ENCODE measurements at regions not wholly inside any gene's neighbourhood (a gene's known extent, or its start where the extent isn't known, plus 50 kb on each side); places are given as distances from the start of the nearest gene placed in this dataset.
"Not testable (repeated sequence)": the region's sequence is repeated elsewhere in the genome, so short reads cannot be mapped to it uniquely, and the experiment has no call there.

GRCh38 chr13:110984798-110985197 is 69.9 kb upstream of the ANKRD10 start:
- DNase-seq (no peak), ATAC-seq (ENCODE audit: low read depth) (no peak)
- no peak for TF ChIP-seq CTCF (IDR thresholded peaks at IDR 0.05)
- Mint-ChIP-seq H3K27me3 (peaks cover 33% of the 10 kb centered on the region), H3K36me3 (ENCODE audit: low read depth) (no peaks in the 10 kb centered on the region), H3K27ac (no peak overlapping the region), H3K4me3 (no peak overlapping the region), H3K9me3 (no peaks in the 10 kb centered on the region), H3K4me1 (no peaks in the 10 kb centered on the region)
- POLR2A ChIA-PET = no interaction called here
- CTCF ChIA-PET = no interaction called here
- intact Hi-C loops (cut with micrococcal nuclease) = no loop called here

GRCh38 chr13:110984381-110984780 is 69.5 kb upstream of the ANKRD10 start:
- ChIA-PET POLR2A (no interaction called here), CTCF (no interaction called here)
- no peak for TF ChIP-seq CTCF (IDR thresholded peaks at IDR 0.05)
- H3K9me3 Mint-ChIP-seq = peaks cover 2% of the 10 kb centered on the region
- no peak overlapping the region for H3K4me3 Mint-ChIP-seq
- peaks cover 33% of the 10 kb centered on the region for H3K27me3 Mint-ChIP-seq
- intact Hi-C loops (cut with micrococcal nuclease) = no loop called here
- no peaks in the 10 kb centered on the region for H3K36me3 Mint-ChIP-seq (ENCODE audit: low read depth)
- no peak overlapping the region for H3K27ac Mint-ChIP-seq
- DNase-seq = no peak
- no peaks in the 10 kb centered on the region for H3K4me1 Mint-ChIP-seq
- ATAC-seq (ENCODE audit: low read depth) = no peak

GRCh38 chr13:110983241-110983640 is 68.4 kb upstream of the ANKRD10 start:
- ChIA-PET POLR2A (no interaction called here), CTCF (no interaction called here)
- H3K27me3 Mint-ChIP-seq = peaks cover 32% of the 10 kb centered on the region
- intact Hi-C loops (cut with micrococcal nuclease) = no loop called here
- ATAC-seq (ENCODE audit: low read depth) (no peak), DNase-seq (no peak)
- no peaks in the 10 kb centered on the region for H3K4me1 Mint-ChIP-seq
- no peak overlapping the region for H3K27ac Mint-ChIP-seq
- H3K9me3 Mint-ChIP-seq = peaks cover 7% of the 10 kb centered on the region
- no peaks in the 10 kb centered on the region for H3K36me3 Mint-ChIP-seq (ENCODE audit: low read depth)
- H3K4me3 Mint-ChIP-seq = no peak overlapping the region
- no peak for TF ChIP-seq CTCF (IDR thresholded peaks at IDR 0.05)

DNA sequence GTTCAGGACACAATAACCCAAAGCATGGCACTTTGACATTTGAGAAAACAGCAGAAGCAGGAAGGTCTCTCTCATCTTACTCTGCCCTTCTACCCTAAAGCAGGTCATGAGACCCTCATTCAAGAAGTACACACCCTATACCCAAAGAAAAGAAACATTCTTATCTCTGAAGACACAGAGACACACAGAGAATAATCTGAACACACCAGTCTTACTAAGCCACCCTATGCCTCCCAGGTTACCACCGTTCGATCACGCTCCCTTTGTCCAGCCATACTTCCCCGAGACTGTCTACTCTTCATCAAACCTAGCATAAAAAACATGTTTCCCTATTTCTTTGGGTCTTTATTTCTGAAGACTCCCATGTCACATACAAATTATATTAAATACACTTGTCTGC is 66.5 kb upstream of the ANKRD10 start:
- DNase-seq (no peak), ATAC-seq (ENCODE audit: low read depth) (no peak)
- Mint-ChIP-seq H3K4me1 (no peaks in the 10 kb centered on the region), H3K27ac (no peak overlapping the region), H3K27me3 (peaks cover 26% of the 10 kb centered on the region), H3K9me3 (peaks cover 7% of the 10 kb centered on the region), H3K36me3 (ENCODE audit: low read depth) (no peaks in the 10 kb centered on the region), H3K4me3 (no peak overlapping the region)
- ChIA-PET POLR2A (no interaction called here), CTCF (no interaction called here)
- no peak for TF ChIP-seq CTCF (IDR thresholded peaks at IDR 0.05)
- intact Hi-C loops (cut with micrococcal nuclease) = no loop called here

DNA sequence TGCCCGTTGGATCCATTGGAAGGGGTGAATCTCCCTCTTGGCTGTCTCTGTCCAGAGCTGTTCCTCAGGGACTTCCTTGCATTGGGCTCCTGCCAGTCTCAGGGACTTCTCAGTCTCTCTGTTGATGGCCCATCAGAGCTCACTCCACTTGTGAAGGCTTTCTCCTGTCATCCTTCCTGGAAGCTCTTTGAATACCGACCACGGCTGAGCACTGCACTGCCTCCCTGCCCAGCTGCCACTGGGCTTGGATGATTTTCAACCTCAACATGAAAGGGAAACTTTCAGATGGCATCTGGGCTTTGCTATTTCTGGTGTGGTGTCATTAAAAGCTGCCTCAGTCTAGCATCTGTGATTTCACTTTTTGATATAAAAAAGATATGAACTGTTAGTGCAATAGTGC is 66.1 kb upstream of the ANKRD10 start:
- H3K27ac Mint-ChIP-seq = no peak overlapping the region
- no peak for TF ChIP-seq CTCF (IDR thresholded peaks at IDR 0.05)
- ATAC-seq (ENCODE audit: low read depth) (no peak), DNase-seq (no peak)
- CTCF ChIA-PET = no interaction called here
- no peaks in the 10 kb centered on the region for H3K4me1 Mint-ChIP-seq
- H3K4me3 Mint-ChIP-seq = no peak overlapping the region
- intact Hi-C loops (cut with micrococcal nuclease) = no loop called here
- H3K36me3 Mint-ChIP-seq (ENCODE audit: low read depth) = no peaks in the 10 kb centered on the region
- peaks cover 24% of the 10 kb centered on the region for H3K27me3 Mint-ChIP-seq
- H3K9me3 Mint-ChIP-seq = peaks cover 7% of the 10 kb centered on the region
- POLR2A ChIA-PET = no interaction called here

GRCh38 chr13:110979149-110979548 is 64.3 kb upstream of the ANKRD10 start:
- H3K4me3 Mint-ChIP-seq; H3K9me3 Mint-ChIP-seq; H3K27ac Mint-ChIP-seq; ATAC-seq (ENCODE audit: low read depth); H3K36me3 Mint-ChIP-seq (ENCODE audit: low read depth); CTCF ChIA-PET; H3K4me1 Mint-ChIP-seq; POLR2A ChIA-PET; intact Hi-C loops (cut with micrococcal nuclease); DNase-seq: not testable (repeated sequence)
- peaks cover 19% of the 10 kb centered on the region for H3K27me3 Mint-ChIP-seq
